Hematopoietic multipotent progenitor cell (in vitro differentiated cells): ENCODE measurements at regions not wholly inside any gene's neighbourhood (a gene's known extent, or its start where the extent isn't known, plus 50 kb on each side); places are given as distances from the start of the nearest gene placed in this dataset.

Experiments
- DNase-seq, 3 donors: peaks; one replicate each; pipeline ENCODE4 v3.0.0-alpha.2; 2011 to 2015; ENCODE audit warnings: low read depth in 2 of 3, low spot score in 2 of 3

DNA sequence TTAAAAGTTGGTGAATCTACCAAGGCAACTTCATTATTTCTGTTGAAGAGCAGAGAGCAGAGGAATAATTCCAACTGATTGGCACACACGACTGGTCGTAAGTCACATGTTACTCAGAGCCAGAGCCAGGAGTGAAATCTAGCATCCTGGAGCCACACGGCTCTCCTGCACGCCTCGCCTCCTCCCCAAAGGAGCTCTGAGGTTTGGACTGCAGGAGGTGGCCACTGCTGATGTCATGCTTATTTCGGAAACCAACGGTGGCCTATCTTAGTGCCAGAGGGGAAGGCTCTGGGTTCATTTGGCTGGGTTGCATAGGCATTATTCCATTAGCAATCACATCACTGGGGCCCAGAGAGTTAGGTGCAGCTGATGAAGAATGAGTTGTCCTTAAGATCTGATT, 123.5 kb upstream of the RALGAPA2 start:
- DNase-seq: no peak

GRCh38 chr20:20834008-20834407, 121.6 kb upstream of the RALGAPA2 start:
- no peak for DNase-seq

DNA sequence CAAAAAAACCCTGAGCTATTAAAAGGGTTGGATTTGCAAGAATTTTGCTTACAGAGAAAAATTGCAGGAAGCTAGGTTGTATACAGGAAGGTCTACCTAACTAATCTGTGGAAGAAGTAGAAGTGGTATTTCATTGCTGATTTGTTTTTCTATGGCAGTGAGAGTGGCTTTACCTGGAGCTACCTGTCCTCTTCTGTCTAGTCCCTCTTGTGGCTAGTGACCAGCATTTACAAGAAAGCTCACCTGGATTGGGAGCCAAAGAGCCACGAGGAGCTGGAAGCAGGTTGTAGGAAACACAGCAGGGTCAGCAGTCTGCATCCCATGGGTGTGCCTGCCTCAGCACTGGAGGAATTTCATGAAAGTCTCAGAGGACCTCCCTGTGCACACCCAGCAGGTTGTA, 120.3 kb upstream of the RALGAPA2 start:
- DNase-seq: no peak

DNA sequence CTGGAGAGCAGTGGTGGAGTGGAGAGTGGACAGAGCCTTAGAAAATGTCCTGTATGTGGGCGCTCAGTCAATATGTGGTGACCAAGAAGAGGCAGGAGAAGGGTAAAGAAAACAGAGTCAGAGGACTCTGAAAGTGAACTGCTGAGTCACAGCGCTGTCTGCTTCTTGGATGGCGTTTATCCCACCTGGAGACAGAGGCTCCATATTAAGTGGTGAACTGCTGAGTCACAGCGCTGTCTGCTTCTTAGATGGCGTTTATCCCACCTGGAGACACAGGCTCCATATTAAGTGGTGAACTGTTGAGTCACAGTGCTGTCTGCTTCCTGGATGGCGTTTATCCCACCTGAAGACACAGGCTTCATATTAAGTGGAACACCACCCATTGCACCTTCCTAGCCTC, 119.3 kb upstream of the RALGAPA2 start:
- no peak for DNase-seq

- DNase-seq: no peak
Measured at GRCh38 chr20:20829681-20830080, 117.2 kb upstream of the RALGAPA2 start.

DNA sequence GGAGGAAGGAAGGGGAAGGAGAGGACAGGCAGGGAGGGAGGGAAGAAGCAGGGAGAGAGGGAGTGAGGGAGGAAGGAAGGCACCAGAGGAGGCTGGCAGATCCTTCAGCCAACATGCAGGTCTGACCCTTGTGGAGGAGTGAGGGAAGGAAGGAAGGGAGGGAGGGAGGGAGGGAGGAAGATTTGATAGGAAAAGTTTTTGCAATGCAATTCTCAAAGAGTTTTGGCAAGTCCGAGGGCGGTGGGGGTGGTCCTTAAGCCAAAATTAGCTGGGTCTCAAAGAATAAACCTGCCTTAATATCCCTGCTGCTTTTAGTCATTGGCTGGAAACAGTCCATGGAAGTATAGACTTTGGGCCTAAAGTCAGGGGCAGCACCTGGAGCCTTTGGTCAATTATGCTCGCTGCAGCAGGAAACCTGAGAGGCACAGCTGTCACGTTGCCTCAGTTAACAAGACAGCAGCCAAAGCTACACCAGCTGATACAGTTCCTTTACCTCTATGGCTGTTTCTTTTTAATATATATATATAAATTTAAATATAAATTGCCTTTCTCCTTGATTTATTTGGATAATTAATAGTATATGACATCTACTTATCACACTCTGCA, 115.7 kb upstream of the RALGAPA2 start:
- no peak for DNase-seq

- peak; percentile 1 to 79 (median 66) for DNase-seq
Measured at GRCh38 chr20:20824924-20825584, 112.6 kb upstream of the RALGAPA2 start.

GRCh38 chr20:20823476-20823881, 111.0 kb upstream of the RALGAPA2 start:
- DNase-seq: peak in 1 of 3 donors; percentile 21

- no peak for DNase-seq
Measured at GRCh38 chr20:20821484-20822260, 109.2 kb upstream of the RALGAPA2 start.

DNA sequence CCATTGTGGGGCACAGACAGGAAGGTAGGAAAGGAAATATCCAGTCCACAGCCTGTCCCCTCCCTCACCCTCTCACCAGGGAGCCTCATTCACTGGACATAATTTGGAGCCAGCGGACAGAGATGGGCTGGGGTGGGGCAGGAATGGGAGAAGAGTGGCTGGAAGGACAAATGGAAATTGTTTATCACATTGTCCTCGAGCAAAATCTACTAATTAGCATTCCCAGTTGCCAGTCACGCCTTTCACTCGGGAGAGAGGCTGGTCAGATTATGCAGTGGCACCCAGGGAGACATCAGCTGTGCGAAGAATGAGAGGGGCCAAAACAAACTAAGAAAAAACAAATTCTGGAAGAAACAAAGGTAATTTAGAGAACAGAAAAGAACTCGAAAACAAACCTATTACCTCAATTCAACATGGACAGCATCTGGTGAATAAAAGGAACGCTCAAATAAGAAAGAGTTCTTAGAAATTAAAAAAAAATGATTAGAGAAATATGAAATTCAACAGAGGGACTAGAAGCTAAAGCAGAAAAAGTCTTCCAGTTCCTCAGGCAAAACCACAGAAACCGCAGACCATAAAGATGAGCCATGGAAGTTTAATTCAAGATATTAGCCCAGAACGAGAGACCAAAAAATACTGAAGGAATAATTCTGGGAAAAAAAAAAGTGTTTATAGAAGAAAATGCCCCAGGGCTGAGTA, 108.5 kb upstream of the RALGAPA2 start:
- DNase-seq: peak in 1 of 3 donors; percentile 16

DNA sequence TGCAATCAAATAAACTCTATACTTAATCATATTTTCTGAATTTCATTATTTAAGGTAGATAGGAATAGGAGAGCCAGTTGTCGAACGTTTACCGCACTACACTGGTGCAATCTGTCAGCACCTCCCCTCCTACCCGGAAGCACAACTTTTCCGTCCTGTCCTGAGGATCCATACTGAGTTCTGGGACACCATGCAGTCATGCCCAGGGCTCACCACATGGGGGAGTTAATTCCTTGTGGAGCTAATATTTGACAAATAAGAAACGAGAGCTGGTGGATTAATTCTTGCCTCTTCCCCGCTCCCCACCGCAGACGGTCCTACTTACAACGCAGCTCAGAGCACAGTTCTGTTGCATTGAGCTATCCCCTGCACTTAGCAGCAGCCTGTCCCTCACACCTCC, 107.7 kb upstream of the RALGAPA2 start:
- DNase-seq: peak in 1 of 3 donors; percentile 32

DNA sequence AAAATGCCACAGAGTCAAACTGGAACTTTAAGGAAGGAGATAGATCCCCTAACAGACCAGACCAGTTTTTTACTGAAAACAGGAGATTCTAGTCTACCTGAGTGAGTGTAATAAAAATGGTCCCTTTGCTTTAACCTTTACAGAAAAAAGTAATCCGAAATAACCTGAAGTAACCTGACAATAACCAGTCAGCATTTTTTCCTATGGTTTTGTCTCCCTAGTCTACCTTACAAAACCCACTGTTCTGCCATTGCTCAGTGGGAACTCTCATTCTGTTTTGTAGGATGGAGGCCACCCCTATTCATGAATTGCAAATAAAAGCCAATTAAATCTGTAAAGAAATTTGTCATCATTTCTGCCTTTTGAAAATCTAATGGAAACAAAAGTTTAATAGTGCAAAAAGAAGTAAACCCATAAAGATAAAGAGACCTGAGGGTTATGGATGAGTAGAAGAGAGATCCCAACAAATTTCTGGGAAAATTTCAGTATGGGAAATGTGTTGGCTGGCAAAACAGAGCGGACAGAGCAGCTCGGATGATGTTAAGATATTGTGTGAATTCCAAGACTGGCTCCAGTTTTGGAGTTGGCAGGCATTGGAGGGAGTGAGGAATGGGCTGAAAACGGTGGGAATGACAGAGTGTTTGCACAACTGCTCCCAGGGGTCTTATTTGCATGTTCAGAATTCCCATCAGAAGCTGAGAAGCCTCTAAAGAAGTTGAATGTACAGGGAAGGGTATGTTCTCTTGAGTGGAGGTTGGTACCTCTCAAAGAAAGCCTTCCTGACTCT, 104.7 kb upstream of the RALGAPA2 start:
- no peak for DNase-seq

GRCh38 chr20:20815711-20816455, 103.4 kb upstream of the RALGAPA2 start:
- DNase-seq: no peak

DNA sequence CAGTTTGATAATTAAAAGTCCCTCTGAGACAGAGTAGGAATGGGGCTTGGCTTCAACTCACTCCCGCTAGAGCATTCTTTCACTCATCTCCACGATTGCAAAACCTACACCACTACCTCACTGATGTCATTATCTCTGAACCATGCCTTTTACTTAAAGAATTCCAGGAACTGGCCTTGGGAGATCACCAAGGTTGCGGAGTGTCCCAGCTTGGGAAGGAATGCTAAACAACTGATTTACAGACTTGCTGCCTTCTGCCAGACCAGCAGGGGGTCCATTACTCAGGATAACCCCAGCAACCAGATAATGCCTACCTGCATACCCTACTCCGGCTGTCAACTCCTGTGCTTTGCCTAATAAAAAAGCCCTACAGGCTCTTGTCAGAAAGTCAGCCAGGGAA, 102.2 kb upstream of the RALGAPA2 start:
- no peak for DNase-seq

DNA sequence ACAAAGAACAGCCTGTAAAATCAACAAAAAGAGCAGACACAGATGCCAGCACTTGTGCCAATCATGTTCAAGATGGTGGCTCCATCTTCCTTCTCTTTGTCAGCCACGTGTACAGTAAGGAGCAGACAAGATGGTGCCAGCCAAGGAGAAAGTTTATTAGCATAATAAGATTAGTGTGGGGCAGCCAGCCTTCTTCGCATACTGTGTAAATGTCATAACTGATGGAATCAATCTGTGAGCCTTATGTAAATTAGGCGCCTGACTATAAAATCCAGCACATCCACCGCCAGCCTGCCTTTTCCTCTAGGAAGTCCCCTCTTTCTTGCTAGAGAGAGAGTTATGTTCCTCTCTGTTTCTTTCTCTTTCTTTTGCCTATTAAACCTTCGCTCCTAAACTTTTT, 99.7 kb upstream of the RALGAPA2 start:
- no peak for DNase-seq

DNA sequence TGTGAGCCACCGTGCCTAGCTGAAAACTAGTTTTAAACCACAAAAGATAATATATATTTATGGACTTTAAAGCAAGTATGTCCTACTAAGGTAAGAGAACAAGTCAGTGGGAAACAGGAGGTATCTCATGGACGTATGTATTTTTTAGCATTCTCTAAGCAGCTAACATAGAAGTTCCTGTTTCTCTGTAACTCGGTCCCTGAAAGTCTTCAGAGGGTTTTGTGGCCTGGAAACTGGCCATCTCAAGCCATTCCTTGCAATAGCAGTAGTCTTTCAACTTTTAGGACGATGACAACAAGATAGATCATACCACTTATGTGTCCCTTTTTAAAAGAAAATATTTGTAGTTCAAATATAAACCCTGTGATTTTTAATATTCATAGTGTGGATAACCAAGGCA, 95.6 kb upstream of the RALGAPA2 start:
- peak in 1 of 3 donors; percentile 52 for DNase-seq

GRCh38 chr20:20806121-20807095, 94.0 kb upstream of the RALGAPA2 start:
- no peak for DNase-seq

- no peak for DNase-seq
Measured at GRCh38 chr20:20803011-20803410, 90.6 kb upstream of the RALGAPA2 start.

DNA sequence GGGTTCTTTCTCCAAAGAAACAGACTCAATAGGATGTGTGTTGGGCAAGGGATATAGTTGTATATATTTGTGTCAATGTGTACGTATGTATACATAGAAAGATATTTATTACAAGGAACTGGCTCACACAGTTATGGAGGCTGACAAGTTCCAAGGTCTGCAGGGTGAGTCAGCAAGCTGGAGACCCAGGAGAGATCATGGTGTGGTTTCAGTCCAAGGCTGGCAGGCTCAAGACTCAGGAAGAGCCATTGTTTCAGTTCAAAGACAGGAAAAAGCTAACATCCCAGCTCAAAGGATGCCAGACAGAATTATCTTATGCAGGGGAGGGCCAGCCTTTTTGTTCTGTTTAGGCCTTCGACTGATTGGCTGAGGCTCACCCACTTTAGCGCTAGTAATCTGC, 89.9 kb upstream of the RALGAPA2 start:
- no peak for DNase-seq
